ENCODE measurements at regions not wholly inside any gene's neighbourhood (a gene's known extent, or its start where the extent isn't known, plus 50 kb on each side); places are given as distances from the start of the nearest gene placed in this dataset.
"Not testable (repeated sequence)": the region's sequence is repeated elsewhere in the genome, so short reads cannot be mapped to it uniquely, and the experiment has no call there.

DNA sequence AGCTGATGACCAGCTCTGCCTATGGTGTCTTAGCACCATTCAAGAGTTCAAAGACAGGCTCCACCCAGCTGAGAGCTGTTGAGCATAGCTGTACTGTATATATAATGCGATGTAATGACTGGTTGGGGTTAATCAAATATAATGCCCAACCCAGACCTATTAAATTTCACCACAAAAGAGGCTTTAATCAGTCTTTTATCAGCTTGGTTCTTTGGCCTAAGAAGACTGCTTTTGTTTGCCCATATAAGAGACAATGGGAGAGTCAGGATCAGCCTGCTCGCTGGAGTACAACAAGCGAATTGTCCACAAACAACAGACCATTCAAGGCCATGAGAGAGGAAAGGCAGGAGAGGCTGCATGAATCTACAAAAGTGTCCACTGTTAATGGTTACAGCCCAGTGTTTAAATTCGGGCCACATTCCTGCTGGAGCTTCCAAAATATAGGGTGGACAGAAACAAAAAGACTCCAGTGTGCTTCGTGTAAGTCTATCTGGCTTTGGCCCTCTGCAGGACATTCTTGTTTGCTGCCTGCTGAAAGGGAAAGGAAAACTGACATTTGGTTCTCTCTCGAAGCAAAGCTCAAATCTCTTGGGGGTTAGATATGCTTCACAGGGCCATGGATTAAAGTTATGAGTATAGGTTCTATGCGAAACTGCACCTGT, 109.2 kb upstream of the FOXN2 start:
- DNase-seq (ENCODE audit: low read depth, low spot score) (no peak), ATAC-seq (no peak)
- Histone ChIP-seq H3K4me1 (ENCODE audit: control insufficient read depth in 1 of 2, insufficient read depth in 2 of 2, low read length in 2 of 2) (no peaks in the 10 kb centered on the region), H3K79me2 (ENCODE audit: insufficient read depth, low read length) (no peaks in the 10 kb centered on the region), H3K9me3 (ENCODE audit: control insufficient read depth in 1 of 2, insufficient read depth in 1 of 2, low read depth in 1 of 2, low read length in 2 of 2) (no peaks in the 10 kb centered on the region), H3K27me3 (ENCODE audit: insufficient read depth, low read length) (no peaks in the 10 kb centered on the region), H4K20me1 (ENCODE audit: insufficient read depth) (no peaks in the 10 kb centered on the region), H2AFZ (ENCODE audit: low read depth, low read length, poor library complexity, severe bottlenecking) (no peak overlapping the region), H3K9ac (ENCODE audit: low read length) (no peak overlapping the region), H3K4me2 (ENCODE audit: low read length) (no peak overlapping the region), H3K4me3 (replicated peaks in 1 of 2; ENCODE audit: low read depth in 1 of 2, low read length in 2 of 2) (no peak overlapping the region), H3K27ac (ENCODE audit: low read depth, low read length) (no peak overlapping the region), H3K36me3 (ENCODE audit: control insufficient read depth in 1 of 2, insufficient read depth in 2 of 2, low read length in 2 of 2) (no peaks in the 10 kb centered on the region), H3K9me2 (ENCODE audit: insufficient read depth) (no peaks in the 10 kb centered on the region)
- CTCF ChIA-PET = no interaction called here
- TF ChIP-seq EZH2phosphoT487 (IDR thresholded peaks at IDR 0.05; ENCODE audit: borderline replicate concordance) = no peak
- TF ChIP-seq TCF7L2 (IDR thresholded peaks at IDR 0.05; ENCODE audit: borderline replicate concordance, extremely low read depth, insufficient read depth, insufficient read length) = no peak
- TF ChIP-seq POLR2AphosphoS5 (IDR thresholded peaks at IDR 0.05; ENCODE audit: low read depth, low read length) = no peak
- no peak for TF ChIP-seq EZH2 (IDR thresholded peaks at IDR 0.05)
- TF ChIP-seq SP1 (IDR thresholded peaks at IDR 0.05; ENCODE audit: low read depth) = no peak
- TF ChIP-seq, protein P1, sequence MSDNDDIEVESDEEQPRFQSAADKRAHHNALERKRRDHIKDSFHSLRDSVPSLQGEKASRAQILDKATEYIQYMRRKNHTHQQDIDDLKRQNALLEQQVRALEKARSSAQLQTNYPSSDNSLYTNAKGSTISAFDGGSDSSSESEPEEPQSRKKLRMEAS (IDR thresholded peaks at IDR 0.05) = no peak
- RAD21 ChIA-PET (ENCODE audit: low non-redundant PET in 1 of 2, low total read pairs in 2 of 2, uncharacterized antibody in 2 of 2, unreplicated experiment in 2 of 2) = no interaction called here
- POLR2A ChIA-PET = no interaction called here
- intact Hi-C loops (cut with micrococcal nuclease) = no loop called here
- no TSS peak for BruUV-seq (replicated peaks)

DNA sequence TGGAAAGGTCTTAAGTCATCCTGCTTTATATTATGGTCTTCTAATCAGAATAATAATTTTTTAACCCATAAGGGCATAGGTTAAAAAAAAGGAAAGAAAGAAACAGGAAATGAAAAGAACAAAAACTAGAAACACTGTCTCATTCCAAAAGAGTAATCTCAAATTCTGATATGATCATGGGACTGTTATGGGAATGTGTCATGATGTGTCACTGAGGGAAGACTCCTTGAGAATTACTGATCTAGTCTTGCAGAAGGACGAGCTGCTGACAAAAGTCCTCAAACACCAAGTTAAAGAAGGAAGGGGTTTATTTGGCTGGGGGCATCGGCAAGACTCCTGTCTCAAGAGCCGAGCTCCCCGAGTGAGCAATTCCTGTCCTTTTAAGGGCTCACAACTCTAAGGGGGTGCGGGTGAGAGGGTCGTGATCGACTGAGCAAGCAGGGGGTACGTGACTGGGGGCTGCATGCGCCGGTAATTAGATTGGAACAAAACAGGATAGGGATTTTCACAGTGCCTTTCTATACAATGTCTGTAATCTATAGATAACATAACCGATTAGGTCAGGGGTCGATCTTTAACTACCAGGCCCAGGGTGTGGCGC, 108.3 kb upstream of the FOXN2 start:
- RAD21 ChIA-PET (ENCODE audit: low non-redundant PET in 1 of 2, low total read pairs in 2 of 2, uncharacterized antibody in 2 of 2, unreplicated experiment in 2 of 2); H4K20me1 ChIP-seq (ENCODE audit: insufficient read depth); H3K79me2 ChIP-seq (ENCODE audit: insufficient read depth, low read length); H3K9me3 ChIP-seq (ENCODE audit: control insufficient read depth in 1 of 2, insufficient read depth in 1 of 2, low read depth in 1 of 2, low read length in 2 of 2); H3K4me1 ChIP-seq (ENCODE audit: control insufficient read depth in 1 of 2, insufficient read depth in 2 of 2, low read length in 2 of 2); H3K4me2 ChIP-seq (ENCODE audit: low read length); H3K4me3 ChIP-seq (replicated peaks in 1 of 2; ENCODE audit: low read depth in 1 of 2, low read length in 2 of 2); H3K36me3 ChIP-seq (ENCODE audit: control insufficient read depth in 1 of 2, insufficient read depth in 2 of 2, low read length in 2 of 2); H2AFZ ChIP-seq (ENCODE audit: low read depth, low read length, poor library complexity, severe bottlenecking); intact Hi-C loops (cut with micrococcal nuclease); H3K27me3 ChIP-seq (ENCODE audit: insufficient read depth, low read length); H3K9ac ChIP-seq (ENCODE audit: low read length); POLR2A ChIA-PET; H3K27ac ChIP-seq (ENCODE audit: low read depth, low read length); DNase-seq (ENCODE audit: low read depth, low spot score); H3K9me2 ChIP-seq (ENCODE audit: insufficient read depth); CTCF ChIA-PET; ATAC-seq; BruUV-seq (replicated peaks): not testable (repeated sequence)
